ENCODE measurements at regions not wholly inside any gene's neighbourhood (a gene's known extent, or its start where the extent isn't known, plus 50 kb on each side); places are given as distances from the start of the nearest gene placed in this dataset.
"Not testable (repeated sequence)": the region's sequence is repeated elsewhere in the genome, so short reads cannot be mapped to it uniquely, and the experiment has no call there.

DNA sequence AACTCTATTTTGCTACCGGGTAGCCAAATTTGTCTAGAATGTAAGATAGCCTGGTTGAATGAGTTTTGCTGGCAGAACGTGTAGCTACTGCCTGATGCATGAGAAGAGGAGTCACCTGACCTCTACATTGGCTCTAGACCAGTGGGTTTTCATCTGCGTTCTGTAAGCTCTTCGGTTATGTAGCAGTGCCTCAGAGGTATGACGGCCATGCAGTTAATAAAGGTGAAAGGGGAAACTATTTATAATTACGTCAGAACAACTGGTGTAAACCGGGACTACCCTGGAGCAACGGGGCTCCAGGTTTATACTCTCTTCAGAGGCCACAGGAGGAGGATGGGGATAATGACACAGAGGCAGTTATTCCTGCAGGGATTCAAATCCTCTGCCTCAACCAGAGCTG lies 173.4 kb upstream of the KITLG start:
- no peak for DNase-seq (ENCODE audit: low spot score)

DNA sequence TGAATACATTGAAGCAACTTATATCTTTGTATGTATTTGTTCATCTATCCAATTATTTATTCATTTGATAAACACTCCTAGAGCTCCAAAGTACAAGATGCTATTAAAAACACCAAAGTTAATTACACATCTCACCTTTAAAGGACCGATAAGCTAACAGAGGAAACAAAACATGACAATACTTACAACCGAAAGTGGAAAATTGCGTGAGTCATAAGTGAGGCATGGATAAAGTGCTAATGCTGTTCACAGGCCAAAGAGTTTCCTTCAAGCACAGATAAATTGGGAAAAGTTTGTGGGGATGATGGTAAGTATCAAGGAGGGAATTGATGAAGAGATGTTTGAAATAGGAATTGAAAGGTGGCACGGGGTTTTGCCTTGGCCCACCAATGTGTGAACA lies 172.8 kb upstream of the KITLG start:
- DNase-seq (ENCODE audit: low spot score): no peak

DNA sequence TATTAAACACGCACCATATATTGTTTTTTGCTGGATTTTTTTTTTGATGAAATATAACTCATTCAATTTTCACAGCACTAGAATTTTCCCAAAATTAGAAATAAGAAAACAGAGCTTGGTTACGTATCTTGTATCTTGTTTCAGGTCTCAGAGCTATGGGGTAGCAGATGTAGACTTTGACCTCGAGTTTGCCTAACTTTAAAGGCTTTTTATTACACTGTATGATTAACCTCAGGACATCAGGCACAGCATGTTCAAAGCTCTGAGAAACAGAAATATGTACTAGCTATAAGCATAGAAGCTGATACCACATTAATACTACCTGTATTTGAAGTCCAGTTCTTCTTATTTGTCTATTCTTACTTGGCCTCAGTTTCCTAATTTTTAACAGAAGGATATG lies 171.9 kb upstream of the KITLG start:
- DNase-seq (ENCODE audit: low spot score): no peak

DNA sequence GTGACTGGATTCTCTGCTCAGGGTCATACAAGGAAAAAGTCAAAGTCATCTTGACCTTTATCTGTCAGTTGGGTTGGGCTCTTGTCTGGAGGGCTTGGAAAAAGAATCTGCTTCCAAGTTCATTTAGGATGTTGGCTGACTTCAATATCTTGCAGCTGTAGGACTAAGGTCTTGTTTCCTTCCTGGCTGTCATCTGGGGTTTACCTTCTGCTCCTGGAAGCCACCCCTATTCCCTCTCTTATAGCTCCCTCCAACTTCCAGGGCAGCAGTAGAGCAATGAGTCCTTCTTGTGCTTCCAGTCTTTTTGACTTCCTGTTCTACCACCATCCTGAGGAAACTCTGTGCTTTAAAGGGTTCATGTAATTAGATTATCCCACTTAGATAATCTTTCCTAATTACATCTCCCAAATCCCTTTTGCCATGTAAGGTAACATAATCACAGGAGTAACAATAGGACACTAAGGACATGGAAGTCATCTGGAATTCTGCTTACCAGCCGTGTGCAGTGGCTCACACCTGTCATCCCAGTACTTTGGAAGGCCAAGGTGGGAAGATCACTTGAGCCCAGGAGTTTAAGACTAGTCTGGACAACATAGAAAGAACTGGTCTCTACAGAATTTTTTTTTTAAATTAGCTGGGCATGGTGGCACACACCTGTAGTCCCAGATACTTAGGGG lies 170.7 kb upstream of the KITLG start:
- DNase-seq (ENCODE audit: low spot score): no peak

DNA sequence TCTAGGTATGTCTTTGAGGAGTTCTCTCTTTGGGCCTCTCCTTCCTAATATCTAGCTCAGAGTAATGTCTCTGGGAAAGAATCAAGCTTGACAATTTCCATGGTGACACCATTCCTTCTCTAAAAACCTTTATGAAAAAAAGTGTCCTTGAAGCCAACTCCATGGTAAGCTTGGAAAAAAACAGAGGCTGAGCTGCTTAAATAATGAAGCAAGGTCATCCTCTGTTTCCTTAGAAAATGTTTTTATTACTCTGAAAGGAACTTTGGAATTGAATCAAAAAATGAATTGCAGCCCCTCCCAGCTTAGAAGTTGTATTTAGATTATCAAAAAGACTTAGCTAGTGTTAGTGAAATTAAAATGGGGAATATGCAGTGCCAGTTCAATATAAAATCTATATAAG lies 166.1 kb upstream of the KITLG start:
- no peak for DNase-seq (ENCODE audit: low spot score)

DNA sequence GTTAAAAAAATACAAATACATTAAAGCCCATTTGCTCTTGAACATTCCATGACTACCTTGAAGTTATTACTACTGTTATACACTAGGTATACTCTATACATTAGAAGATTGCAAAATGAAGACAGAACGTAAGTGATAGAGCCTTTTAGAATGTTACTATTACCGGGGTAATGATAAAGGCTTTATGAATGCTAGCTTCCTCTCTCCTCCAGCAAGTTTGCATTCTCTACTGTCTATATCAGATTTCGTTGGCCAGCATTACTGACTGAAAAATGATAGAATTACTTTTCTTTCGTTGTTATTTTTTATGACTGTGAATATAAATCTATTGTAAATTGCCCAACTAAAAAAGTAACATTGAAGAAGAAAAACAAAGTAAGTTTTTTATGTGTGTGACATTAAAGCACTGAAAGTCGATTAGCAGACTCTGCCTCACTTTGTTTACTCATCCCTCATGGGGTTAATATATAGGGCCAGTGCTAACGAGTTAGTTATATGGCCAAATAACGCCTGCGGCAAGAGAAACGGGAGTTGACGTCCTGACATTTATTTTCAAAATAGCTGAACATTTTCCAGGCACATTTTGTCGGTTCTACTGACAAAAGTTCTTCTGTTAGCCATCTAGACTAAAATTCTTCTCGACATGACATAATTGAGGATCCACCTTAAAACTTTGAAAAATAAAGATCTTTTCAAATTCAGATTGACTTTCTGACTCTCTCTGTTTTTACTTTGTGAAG lies 163.8 kb upstream of the KITLG start:
- no peak for DNase-seq (ENCODE audit: low spot score)

DNA sequence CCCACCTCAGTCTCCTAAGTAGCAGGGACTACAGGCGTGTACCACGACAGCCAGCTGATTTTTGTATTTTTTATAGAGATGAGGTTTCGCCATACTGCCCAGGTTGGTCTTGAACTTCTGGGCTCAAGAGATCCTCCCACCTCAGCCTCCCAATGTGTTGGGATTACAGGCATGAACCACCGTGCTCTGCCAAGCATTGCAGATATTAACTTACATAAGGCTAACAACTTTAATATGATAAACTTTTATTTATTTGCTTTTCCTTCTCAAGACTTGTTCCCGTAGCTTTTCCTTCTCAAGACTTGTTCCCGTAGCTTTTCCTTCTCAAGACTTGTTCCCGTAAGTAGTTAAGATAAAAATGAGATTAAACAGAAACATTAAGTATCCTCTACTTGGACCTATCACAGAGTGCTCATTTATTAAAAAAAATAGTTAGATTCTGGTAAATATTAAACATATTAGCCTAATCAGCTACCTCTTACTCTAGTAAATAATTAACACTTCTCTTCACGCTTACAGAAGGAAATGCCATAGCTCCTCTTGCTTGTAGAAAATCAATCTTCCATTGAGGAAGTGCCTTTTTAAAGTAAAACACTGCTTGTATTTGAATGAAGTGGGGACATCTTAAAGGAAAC lies 157.7 kb upstream of the KITLG start:
- DNase-seq (ENCODE audit: low spot score): no peak

DNA sequence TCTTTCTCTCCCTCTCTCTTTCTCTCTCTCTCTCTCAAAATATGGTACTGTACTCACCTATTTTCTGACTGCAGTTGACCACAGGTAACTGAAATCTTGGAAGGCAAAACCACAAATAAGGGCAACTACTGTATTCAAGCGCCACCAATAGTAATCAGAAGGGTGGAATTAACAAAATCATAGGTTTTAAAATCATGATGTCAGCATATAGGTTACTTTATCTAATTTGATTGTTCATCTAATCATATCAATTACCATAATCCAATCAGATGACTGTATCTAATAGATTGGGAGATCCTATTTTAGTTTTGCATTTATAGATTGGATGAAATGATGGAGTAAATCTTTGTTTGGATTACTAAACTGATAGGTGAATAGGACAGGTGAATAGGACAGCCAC lies 155.8 kb upstream of the KITLG start:
- no peak for DNase-seq (ENCODE audit: low spot score)

DNA sequence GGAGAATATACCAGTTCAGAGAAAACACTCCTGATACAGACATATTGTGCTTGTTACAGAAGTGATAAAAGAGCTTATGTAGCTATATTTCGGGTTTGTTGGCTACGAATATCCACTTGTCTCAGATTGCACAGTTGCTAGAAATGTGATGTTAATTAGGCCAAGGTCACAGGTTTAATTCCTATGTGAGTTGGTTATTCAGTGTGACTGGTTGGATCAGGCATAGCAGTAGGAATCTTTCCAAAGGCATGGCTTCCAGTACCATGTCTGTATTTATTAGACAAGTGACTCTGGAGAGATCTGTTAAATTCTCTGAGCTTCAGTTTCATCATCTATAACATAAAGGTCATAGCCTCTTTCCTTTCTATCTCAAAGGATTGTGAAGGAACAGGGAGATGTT lies 152.7 kb upstream of the KITLG start:
- no peak for DNase-seq (ENCODE audit: low spot score)

DNA sequence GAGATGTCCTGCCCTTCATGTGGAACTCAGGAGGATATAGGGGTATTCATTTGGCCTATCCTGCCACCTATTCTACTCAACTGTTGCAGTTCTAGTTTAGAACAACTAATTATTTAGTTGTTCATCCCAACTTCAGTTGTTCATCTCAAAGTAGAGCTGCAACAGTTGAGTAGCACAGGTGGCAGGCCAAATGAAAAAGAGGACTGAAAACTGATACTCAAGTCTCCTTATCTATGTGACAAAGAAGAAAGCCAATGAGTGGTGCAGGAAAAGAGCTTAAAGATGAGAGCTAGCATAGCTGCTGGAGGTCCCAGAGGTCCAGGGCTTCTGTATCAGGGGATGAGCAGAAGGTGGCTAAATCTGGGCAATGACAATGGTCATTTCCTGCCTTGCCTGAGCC lies 148.9 kb upstream of the KITLG start:
- no peak for DNase-seq (ENCODE audit: low spot score)

DNA sequence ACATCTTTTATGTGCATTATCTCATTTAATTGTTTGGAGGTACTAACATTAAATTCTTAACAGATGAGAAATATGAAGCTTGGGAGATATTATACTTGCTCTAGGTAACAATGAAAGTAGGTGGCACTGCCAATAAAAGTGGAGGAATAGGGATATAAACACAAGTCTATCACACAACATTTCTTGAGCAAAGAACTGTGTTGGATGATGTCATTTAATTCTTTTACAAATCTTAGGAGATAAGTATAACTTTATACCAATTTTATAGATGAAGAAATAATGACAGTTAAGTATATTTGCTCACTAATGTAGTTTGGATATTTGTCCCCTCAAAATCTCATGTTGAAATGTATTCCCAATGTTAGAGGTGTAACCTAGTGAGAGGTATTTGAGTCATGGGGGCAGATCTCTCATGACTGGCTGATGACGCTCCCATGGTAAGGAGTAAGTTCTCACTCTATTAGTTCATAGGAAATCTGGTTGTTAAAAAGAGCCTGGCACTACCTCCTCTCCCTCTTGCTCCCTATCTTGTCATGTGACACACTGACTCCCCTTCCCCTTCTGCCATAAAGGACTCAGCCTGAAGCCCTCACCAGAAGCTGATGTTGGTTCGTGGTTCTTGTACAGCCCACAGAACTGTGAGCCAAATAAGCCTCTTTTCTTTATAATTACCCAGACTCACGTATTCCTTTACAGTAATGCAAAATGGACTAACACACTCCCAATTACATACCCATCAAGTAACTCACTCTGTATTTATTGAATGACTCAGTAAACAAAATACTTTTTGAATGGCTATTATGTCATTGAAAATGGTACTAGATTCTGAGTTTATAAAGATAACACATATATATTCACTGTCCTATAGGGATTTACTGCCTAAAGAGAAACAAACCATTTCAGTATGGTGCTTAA lies 146.8 kb upstream of the KITLG start:
- peak; percentile 11 for DNase-seq (ENCODE audit: low spot score)

DNA sequence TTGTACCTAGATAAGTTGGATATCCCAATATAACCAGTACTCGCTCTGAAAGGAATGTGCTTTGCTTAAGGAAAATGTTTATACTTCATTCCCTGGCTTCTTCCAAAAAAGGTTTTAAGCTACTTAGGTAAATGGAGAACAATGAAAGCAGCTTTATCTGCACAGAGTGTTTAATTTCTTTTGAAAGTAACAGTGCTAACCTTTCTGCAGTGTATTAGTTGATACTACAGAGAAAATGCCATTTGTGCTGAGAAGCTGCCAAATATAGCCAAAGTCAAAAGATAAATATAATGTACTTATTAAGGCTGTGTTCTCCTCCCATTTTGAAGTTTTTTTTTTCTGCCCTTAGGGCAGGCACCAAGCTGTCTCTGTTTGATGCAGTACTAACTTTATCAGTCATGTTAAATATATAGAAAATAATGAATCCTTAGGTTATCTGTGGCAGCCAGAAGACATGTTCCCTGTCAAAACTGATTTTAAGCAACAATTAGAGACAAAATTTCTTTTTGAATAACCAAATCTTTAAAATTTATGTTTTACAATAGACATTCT lies 145.4 kb upstream of the KITLG start:
- no peak for DNase-seq (ENCODE audit: low spot score)

DNA sequence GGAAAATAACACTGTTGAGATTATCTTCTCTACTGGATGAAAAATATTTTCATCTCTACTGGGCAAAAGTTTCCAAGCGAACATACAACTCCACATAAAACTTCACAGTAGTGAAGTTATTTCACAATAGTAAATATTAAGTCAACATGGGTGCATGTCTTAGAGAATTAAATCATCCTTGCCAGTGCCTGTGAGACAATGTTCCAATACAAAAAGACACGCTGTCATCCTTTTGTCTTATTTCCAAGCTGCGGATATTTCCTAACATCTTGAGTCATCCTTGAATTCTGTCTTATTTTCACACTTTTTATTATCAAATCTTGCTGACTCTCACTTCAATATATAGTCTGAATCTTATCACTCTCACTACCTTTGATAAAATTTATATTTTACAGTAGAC lies 142.9 kb upstream of the KITLG start:
- DNase-seq (ENCODE audit: low spot score): no peak

DNA sequence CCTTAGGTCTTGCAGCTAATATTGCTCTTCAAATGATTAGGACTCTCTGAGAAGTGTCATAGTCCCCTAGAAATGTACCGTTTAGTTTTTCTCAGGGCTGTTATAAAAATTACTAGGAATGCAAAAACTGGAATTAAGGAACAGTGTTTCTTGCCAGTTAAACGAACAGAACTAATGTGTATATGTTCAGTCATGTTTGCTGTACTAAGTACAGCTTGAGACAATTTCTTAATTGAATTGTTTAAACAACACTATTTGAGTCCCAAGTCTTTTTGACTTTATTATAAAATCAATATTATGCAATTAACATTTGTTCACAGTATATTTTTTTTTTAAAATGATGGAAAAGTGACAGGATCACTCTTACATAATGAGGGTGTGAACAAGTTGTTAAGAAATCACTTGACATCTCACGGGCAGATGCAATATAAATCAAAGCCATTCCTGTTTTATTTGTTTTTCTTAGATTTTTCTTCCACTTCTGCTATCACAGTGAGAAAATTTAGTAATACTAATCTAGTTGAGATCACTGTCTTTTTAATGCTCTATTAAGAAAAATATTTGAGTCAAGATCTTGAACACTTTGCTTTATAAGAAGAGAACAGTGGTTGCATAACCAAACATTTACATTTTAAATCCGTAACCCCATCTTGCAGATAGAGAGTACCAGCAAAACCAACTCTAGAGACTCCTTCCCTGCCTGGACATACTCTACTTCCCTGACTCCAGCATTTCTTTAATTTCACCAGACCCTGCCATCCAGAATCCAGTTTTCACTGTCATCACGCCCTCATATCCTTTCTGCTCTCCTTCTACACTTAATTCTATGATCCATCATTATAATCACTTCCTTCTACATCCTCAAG lies 140.7 kb upstream of the KITLG start:
- no peak for DNase-seq (ENCODE audit: low spot score)

DNA sequence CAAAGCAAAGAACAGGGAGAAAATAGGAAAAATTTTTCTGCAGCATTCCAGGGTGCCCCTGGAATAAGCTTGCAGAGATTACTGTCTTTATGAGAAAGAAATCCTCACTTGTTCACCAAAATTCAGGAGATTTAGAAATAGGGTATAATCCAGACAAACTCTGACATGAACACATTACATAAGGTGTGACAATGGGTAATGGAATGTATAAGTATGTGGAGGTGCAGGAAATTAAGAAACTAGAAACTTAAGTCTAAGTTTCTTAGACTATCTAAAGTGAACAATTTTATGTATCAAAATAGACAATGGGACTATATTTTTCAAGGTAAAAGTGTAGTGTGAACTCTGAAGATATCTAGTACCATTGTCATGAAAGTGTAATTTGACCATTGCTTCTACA lies 140.0 kb upstream of the KITLG start:
- DNase-seq (ENCODE audit: low spot score): no peak

DNA sequence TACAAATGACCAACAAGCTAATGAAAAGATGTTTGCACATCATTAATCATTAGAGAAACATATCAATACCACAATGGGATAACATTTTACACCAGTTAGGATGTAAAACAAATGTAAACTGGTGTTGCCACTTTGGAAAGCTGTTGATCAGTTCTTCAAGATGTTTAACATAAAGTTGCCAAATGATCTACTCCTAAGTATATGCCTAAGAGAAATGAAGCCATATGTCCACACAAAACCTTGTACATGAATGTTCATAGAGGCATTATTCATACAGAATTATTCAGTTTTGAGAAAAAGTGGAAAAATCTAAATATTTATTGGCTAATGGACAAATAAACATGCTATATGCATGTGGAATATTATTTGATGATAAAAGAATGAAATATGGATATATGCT lies 136.9 kb upstream of the KITLG start:
- DNase-seq (ENCODE audit: low spot score): no peak

DNA sequence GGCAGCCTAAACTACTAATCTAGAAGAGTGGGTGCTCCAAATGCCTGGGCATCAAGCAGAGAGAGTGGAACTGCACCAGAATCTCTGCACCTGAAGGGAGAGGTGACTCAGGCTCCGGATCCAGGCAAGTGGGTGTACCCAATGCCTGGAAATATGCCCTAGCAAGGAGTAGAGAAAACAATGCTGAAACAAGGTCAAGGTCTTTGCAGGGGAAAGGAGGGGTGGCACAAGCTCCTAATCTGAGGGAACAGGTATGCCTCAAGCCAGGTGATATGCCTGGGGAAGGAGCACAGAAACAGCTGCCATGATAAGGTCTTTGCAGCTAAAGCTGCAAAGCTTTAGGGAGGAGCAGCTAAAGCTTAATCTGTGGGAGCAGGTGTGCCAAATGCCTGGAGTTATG lies 136.0 kb upstream of the KITLG start:
- DNase-seq (ENCODE audit: low spot score): no peak

DNA sequence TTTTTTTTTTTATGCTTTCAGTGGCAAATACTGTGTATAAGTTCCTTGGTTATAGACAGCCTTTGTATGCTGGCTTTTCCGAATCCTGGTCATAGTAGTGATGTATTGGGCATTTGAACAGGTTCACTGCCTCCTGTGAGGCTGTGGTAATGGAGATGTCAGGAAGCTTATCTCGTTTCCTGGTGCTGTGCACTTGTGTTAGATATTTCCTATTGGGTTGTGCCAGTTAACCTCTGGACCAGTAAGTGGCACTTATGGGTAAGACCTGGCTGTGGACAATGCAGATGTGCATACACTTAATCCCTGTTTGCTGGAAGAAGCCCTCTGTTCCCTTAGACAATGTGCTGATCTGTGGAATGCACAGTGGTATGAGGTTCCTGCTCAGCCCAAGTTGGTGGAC lies 135.4 kb upstream of the KITLG start:
- no peak for DNase-seq (ENCODE audit: low spot score)

DNA sequence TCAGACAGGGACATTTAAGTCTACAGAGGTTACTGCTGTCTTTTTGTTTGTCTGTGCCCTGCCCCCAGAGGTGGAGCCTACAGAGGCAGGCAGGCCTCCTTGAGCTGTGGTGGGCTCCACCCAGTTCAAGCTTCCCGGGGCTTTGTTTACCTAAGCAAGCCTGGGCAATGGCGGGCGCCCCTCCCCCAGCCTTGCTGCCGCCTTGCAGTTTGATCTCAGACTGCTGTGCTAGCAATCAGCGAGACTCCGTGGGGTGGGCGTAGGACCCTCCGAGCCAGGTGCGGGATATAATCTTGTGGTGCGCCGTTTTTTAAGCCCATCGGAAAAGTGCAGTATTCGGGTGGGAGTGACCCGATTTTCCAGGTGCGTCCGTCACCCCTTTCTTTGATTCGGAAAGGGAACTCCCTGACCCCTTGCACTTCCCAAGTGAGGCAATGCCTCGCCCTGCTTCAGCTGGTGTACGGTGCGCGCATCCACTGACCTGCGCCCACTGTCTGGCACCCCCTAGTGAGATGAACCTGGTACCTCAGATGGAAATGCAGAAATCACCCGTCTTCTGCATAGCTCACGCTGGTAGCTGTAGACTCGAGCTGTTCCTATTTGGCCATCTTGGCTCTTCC lies 134.1 kb upstream of the KITLG start:
- DNase-seq (ENCODE audit: low spot score): not testable (repeated sequence)

DNA sequence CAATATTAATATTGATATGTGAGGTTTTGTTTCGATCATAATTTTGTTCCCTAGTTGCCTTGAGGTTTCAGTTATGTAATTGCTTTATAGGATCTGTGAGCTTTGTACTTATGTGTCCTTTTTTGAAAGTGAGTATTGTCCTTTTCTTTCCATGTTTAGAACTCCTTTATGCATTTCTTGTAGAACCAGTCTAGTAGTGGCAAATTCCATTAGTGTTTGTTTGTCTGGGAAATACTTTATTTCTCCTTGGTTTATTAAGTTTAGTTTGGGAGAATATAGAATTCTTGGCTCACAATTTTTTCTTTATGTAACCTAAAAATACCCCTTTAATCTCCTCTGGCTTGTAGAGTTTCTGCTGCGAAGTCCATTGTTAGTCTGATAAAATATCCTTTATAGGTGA lies 127.5 kb upstream of the KITLG start:
- DNase-seq (ENCODE audit: low spot score): no peak

DNA sequence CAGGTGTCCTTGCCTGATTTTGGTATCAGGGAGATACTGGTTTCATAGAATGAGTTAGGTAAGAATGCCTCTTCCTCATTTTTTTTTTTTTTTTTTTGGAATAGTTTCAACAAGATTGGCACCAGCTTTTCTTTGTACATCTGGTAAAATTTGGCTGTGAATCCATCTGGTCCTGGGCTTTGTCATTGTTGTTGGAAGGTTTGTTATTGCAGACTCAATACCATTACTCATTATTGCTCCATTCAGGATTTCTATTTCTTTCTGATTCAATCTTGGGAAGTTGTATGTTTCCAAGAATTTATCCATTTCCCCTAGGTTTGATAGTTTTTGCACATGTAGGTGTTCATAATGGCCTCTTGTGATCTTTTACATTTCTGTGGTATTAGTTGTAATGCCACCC lies 126.0 kb upstream of the KITLG start:
- no peak for DNase-seq (ENCODE audit: low spot score)

All from hepatic stellate cell (primary cell).